SH-SY5Y (cell line): ENCODE measurements at regions not wholly inside any gene's neighbourhood (a gene's known extent, or its start where the extent isn't known, plus 50 kb on each side); places are given as distances from the start of the nearest gene placed in this dataset.

Source experiments
- GATA2 ChIP-seq: IDR thresholded peaks from 2 replicates; pipeline ENCODE4 v1.6.1; 2011; ENCODE audit warnings: mild to moderate bottlenecking, low read depth, low read length
- GATA3 ChIP-seq: IDR thresholded peaks from 2 replicates; pipeline ENCODE4 v1.6.1; 2011; ENCODE audit warnings: low read depth, mild to moderate bottlenecking, low read length, moderate library complexity

- TF ChIP-seq GATA2 = no peak
- no peak for TF ChIP-seq GATA3
Measured at GRCh38 chr2:174660984-174661675, 63.5 kb upstream of the WIPF1 start.
